ENCODE measurements at regions not wholly inside any gene's neighbourhood (a gene's known extent, or its start where the extent isn't known, plus 50 kb on each side); places are given as distances from the start of the nearest gene placed in this dataset.

GRCh38 chr2:16409006-16409390, 256.6 kb downstream of the CYRIA start (continued):
- no peak for TF ChIP-seq EGR1 (IDR thresholded peaks at IDR 0.05; ENCODE audit: low read depth in 2 of 2)

- no peaks in the 10 kb centered on the region for H3K36me3 ChIP-seq (ENCODE audit: control insufficient read depth in 4 of 4, insufficient read depth in 3 of 4, low read depth in 1 of 4, low read length in 3 of 4)
- no peaks in the 10 kb centered on the region for H3K4me1 ChIP-seq (ENCODE audit: control insufficient read depth in 4 of 4, insufficient read depth in 4 of 4, low read length in 3 of 4)
- WGBS = 78% methylated on average over 4 of the region's 4 CpGs
- no peak overlapping the region for H3K4me3 ChIP-seq (ENCODE audit: low read depth in 1 of 3, low read length in 3 of 3)
- H3K27me3 ChIP-seq (ENCODE audit: control insufficient read depth in 4 of 4, insufficient read depth in 4 of 4, low read length in 3 of 4) = no peaks in the 10 kb centered on the region
- TF ChIP-seq FOXA1 (IDR thresholded peaks at IDR 0.05) = no peak
- TF ChIP-seq CTCF (IDR thresholded peaks at IDR 0.05; ENCODE audit: low read depth, low read length, missing input control) = no peak
- TF ChIP-seq SP1 (IDR thresholded peaks at IDR 0.05) = no peak
- TF ChIP-seq RAD21 (IDR thresholded peaks at IDR 0.05) = no peak
- TF ChIP-seq FOXA2 (IDR thresholded peaks at IDR 0.05) = no peak
- no peak for TF ChIP-seq JUND (IDR thresholded peaks at IDR 0.05)
- TF ChIP-seq HNF4A (conservative IDR thresholded peaks at IDR 0.05) = no peak
- TF ChIP-seq NR2F2 (IDR thresholded peaks at IDR 0.05) = no peak
- TF ChIP-seq MAX (IDR thresholded peaks at IDR 0.05) = no peak
- no peak for TF ChIP-seq ZBTB33 (IDR thresholded peaks at IDR 0.05)
- TF ChIP-seq EGR1 (IDR thresholded peaks at IDR 0.05; ENCODE audit: low read depth in 2 of 2) = no peak
- no peak for TF ChIP-seq GABPA (IDR thresholded peaks at IDR 0.05 in 1 of 2, conservative IDR thresholded peaks at IDR 0.05 in 1 of 2)
- no peak for TF ChIP-seq HNF4G (IDR thresholded peaks at IDR 0.05)
- no peak for TF ChIP-seq YY1 (IDR thresholded peaks at IDR 0.05)
- TF ChIP-seq RXRA (IDR thresholded peaks at IDR 0.05) = no peak
- no peak for TF ChIP-seq TAF1 (conservative IDR thresholded peaks at IDR 0.05)
- no peak for TF ChIP-seq REST (IDR thresholded peaks at IDR 0.05)
- TF ChIP-seq ATF3 (IDR thresholded peaks at IDR 0.05) = no peak
- no peak for DNase-seq (ENCODE audit: low spot score)
- H3K27ac ChIP-seq (ENCODE audit: low read depth in 1 of 2, low read length in 2 of 2) = no peak overlapping the region
- no peak overlapping the region for H3K9ac ChIP-seq (ENCODE audit: low read depth in 1 of 2, low read length in 2 of 2)
- no peaks in the 10 kb centered on the region for H3K9me3 ChIP-seq (ENCODE audit: control insufficient read depth in 4 of 4, low read length in 3 of 4)
Observed at GRCh38 chr2:16408331-16409005, 257.2 kb downstream of the CYRIA start.
